CD4-positive, alpha-beta T cell treated with Interleukin-2 at 100 ng/mL for 4 hours (primary cell): ENCODE measurements at regions not wholly inside any gene's neighbourhood (a gene's known extent, or its start where the extent isn't known, plus 50 kb on each side); places are given as distances from the start of the nearest gene placed in this dataset.

Experiments used
- DNase-seq: peaks from one replicate; pipeline ENCODE4 v3.0.0-alpha.2; 2020; ENCODE audit warnings: low spot score

- no peak for DNase-seq
These were observed 157.9 kb downstream of the ARL4C start for GRCh38 chr2:234339011-234339410.

- peak; percentile 59 for DNase-seq
These were observed 161.1 kb downstream of the ARL4C start for GRCh38 chr2:234335661-234336228.

- no peak for DNase-seq
These were observed 162.1 kb downstream of the ARL4C start for GRCh38 chr2:234334756-234335155.

GRCh38 chr2:234334151-234334550 lies 162.7 kb downstream of the ARL4C start:
- no peak for DNase-seq

GRCh38 chr2:234333168-234334130 lies 163.4 kb downstream of the ARL4C start:
- no peak for DNase-seq

- no peak for DNase-seq
These were observed 164.9 kb downstream of the ARL4C start for GRCh38 chr2:234331966-234332365.

GRCh38 chr2:234331566-234331965 lies 165.3 kb downstream of the ARL4C start:
- DNase-seq: no peak

- DNase-seq: no peak
These were observed 166.0 kb downstream of the ARL4C start for GRCh38 chr2:234330902-234331301.

GRCh38 chr2:234329202-234329960 lies 167.5 kb downstream of the ARL4C start:
- no peak for DNase-seq

GRCh38 chr2:234328444-234328990 lies 168.4 kb downstream of the ARL4C start:
- no peak for DNase-seq

GRCh38 chr2:234326694-234327093 lies 170.2 kb downstream of the ARL4C start:
- no peak for DNase-seq

- no peak for DNase-seq
These were observed 172.8 kb downstream of the ARL4C start for GRCh38 chr2:234324116-234324515.

- DNase-seq: peak; percentile 72
These were observed 174.0 kb downstream of the ARL4C start for GRCh38 chr2:234322766-234323465.

GRCh38 chr2:234320066-234320465 lies 176.8 kb downstream of the ARL4C start:
- no peak for DNase-seq

- DNase-seq: no peak
These were observed 178.5 kb downstream of the ARL4C start for GRCh38 chr2:234318361-234318760.

- no peak for DNase-seq
These were observed 183.3 kb downstream of the ARL4C start for GRCh38 chr2:234313558-234313957.

- no peak for DNase-seq
These were observed 186.7 kb downstream of the ARL4C start for GRCh38 chr2:234310166-234310565.

GRCh38 chr2:234309431-234309830 lies 187.4 kb downstream of the ARL4C start:
- DNase-seq: no peak

- peak; percentile 87 for DNase-seq
These were observed 188.1 kb downstream of the ARL4C start for GRCh38 chr2:234308813-234309195.

- no peak for DNase-seq
These were observed 188.6 kb downstream of the ARL4C start for GRCh38 chr2:234308073-234308812.

GRCh38 chr2:234307322-234307961 lies 189.4 kb downstream of the ARL4C start:
- no peak for DNase-seq
